Kidney (tissue), 13 donors: ENCODE measurements at regions not wholly inside any gene's neighbourhood (a gene's known extent, or its start where the extent isn't known, plus 50 kb on each side); places are given as distances from the start of the nearest gene placed in this dataset.
"Not testable (repeated sequence)": the region's sequence is repeated elsewhere in the genome, so short reads cannot be mapped to it uniquely, and the experiment has no call there.

ENCODE experiments used
- DNase-seq, 5 donors: peaks; one replicate each; pipeline ENCODE4 v3.0.0-alpha.2; 2013 to 2020
- FAIRE-seq: peaks from 2 replicates; lab custom pipeline; 2012; peaks lifted over from hg19 to GRCh38; lab: Jason Lieb, UNC
- H3K27ac ChIP-seq, 2 donors: one replicate each; pipeline ENCODE4 v1.7.0; 2013; ENCODE audit warnings: low read depth in 2 of 2, low read length in 2 of 2, inconsistent platforms in 1 of 2
- H3K27me3 ChIP-seq: one replicate; pipeline ENCODE4 v1.7.1; 2013; ENCODE audit warnings: low read length, inconsistent platforms; ENCODE audit not compliant: control insufficient read depth, insufficient read depth
- H3K36me3 ChIP-seq, 3 donors: one replicate each; pipeline versions ENCODE4 v1.7.0 to v1.7.1; 2013; ENCODE audit warnings: low read length in 3 of 3, control low read depth in 1 of 3, inconsistent platforms in 1 of 3; ENCODE audit not compliant: insufficient read depth in 3 of 3, control insufficient read depth in 2 of 3
- H3K4me1 ChIP-seq, 3 donors: one replicate each; pipeline versions ENCODE4 v1.7.0 to v1.7.1; 2013; ENCODE audit warnings: low read length in 3 of 3, inconsistent platforms in 1 of 3, low read depth in 1 of 3; ENCODE audit not compliant: control insufficient read depth in 2 of 3, insufficient read depth in 2 of 3
- H3K4me3 ChIP-seq, 3 donors: one replicate each; pipeline versions ENCODE4 v1.7.0 to v1.8.1; 2013; ENCODE audit warnings: low read length in 3 of 3, control low read depth in 1 of 3, inconsistent platforms in 1 of 3
- H3K9ac ChIP-seq, 3 donors: one replicate each; pipeline versions ENCODE4 v1.7.0 to v1.7.1; 2013; ENCODE audit warnings: low read length in 3 of 3, control low read depth in 1 of 3, inconsistent platforms in 1 of 3
- H3K9me3 ChIP-seq, 3 donors: one replicate each; pipeline versions ENCODE4 v1.7.0 to v1.7.1; 2013; ENCODE audit warnings: low read length in 3 of 3, control low read depth in 1 of 3, inconsistent platforms in 1 of 3; ENCODE audit not compliant: control insufficient read depth in 2 of 3, insufficient read depth in 1 of 3
- CTCF ChIP-seq: IDR thresholded peaks from 3 replicates; pipeline ENCODE4 v1.5.1; 2012; ENCODE audit warnings: mild to moderate bottlenecking, moderate library complexity, borderline replicate concordance; ENCODE audit not compliant: insufficient read depth; ENCODE audit errors: extremely low read depth
- intact Hi-C: fragments of 100-400 bp; cut with DNase I; formaldehyde crosslinking; loops from one replicate; pipeline ENCODE4 v1.11.1; 2022
- donor health status: control.
- donor health status: control.
- donor health status: control.
- donor health status: control.
- donor health status: control.
- donor health status: DM: yes; HTN: yes; CAD: no.
- donor health status: Normal renal cell carcinoma (clear cell type).

- H3K4me3 ChIP-seq: no peak overlapping the region
- no peaks in the 10 kb centered on the region for H3K36me3 ChIP-seq
- no peak for FAIRE-seq
Measured at GRCh38 chr9:32200896-32201295, 183.5 kb upstream of the ACO1 start.

GRCh38 chr9:32209164-32209563, 175.3 kb upstream of the ACO1 start:
- intact Hi-C loops, H3K27me3 ChIP-seq, H3K9ac ChIP-seq, H3K27ac ChIP-seq, FAIRE-seq, H3K9me3 ChIP-seq, DNase-seq, H3K4me3 ChIP-seq, H3K4me1 ChIP-seq, H3K36me3 ChIP-seq: not testable (repeated sequence)

More at GRCh38 chr9:32200896-32201295, 183.5 kb upstream of the ACO1 start:
- no peak for DNase-seq
- no peak for TF ChIP-seq CTCF
- intact Hi-C loops: no loop called here
- H3K9ac ChIP-seq: no peak overlapping the region
- H3K9me3 ChIP-seq: no peaks in the 10 kb centered on the region
- H3K27ac ChIP-seq: no peak overlapping the region
- no peaks in the 10 kb centered on the region for H3K27me3 ChIP-seq
- H3K4me1 ChIP-seq: no peaks in the 10 kb centered on the region

GRCh38 chr9:32218100-32218767, 166.2 kb upstream of the ACO1 start:
- FAIRE-seq (no peak), DNase-seq (no peak)
- no peak overlapping the region for H3K4me3 ChIP-seq
- intact Hi-C loops: no loop called here
- H3K4me1 ChIP-seq: no peaks in the 10 kb centered on the region
- H3K9me3 ChIP-seq: no peaks in the 10 kb centered on the region
- no peak overlapping the region for H3K9ac ChIP-seq
- no peak overlapping the region for H3K27ac ChIP-seq
- no peaks in the 10 kb centered on the region for H3K27me3 ChIP-seq
- TF ChIP-seq CTCF: no peak
- H3K36me3 ChIP-seq: no peaks in the 10 kb centered on the region

GRCh38 chr9:32220750-32221149, 163.7 kb upstream of the ACO1 start:
- Histone ChIP-seq H3K27ac (no peak overlapping the region), H3K9ac (no peak overlapping the region), H3K9me3 (no peaks in the 10 kb centered on the region), H3K4me3 (no peak overlapping the region), H3K27me3 (no peaks in the 10 kb centered on the region), H3K4me1 (no peaks in the 10 kb centered on the region), H3K36me3 (no peaks in the 10 kb centered on the region)
- FAIRE-seq: no peak
- intact Hi-C loops: no loop called here
- DNase-seq: no peak
- TF ChIP-seq CTCF: no peak
